WTC11 (cell line): ENCODE measurements at regions not wholly inside any gene's neighbourhood (a gene's known extent, or its start where the extent isn't known, plus 50 kb on each side); places are given as distances from the start of the nearest gene placed in this dataset.

Experiments used
- ATAC-seq: fragments of 200-7000 bp; cut with Tn5 transposase; 2 replicates; pipeline ENCODE4 v1.10.0; 2021; ENCODE audit warnings: mild to moderate bottlenecking, moderate library complexity
- CTCF ChIA-PET: fragments of 300-600 bp; sonication (Branson Sonifier 250); formaldehyde crosslinking; loops from one replicate; lab custom pipeline; 2021; ENCODE audit warnings: antibody characterized with exemption; lab: Charles Lee
- POLR2A ChIA-PET: fragments of 350-600 bp; sonication (Branson Sonifier 250); formaldehyde crosslinking; loops from one replicate; lab custom pipeline; 2021; ENCODE audit warnings: antibody characterized with exemption; lab: Charles Lee
- DNase-seq: peaks from one replicate; pipeline ENCODE4 v3.0.0; 2021; ENCODE audit warnings: low spot score
- H3K27ac Mint-ChIP-seq: 2 replicates; pipeline ENCODE4 v1.8.0; 2021; ENCODE audit warnings: mixed read lengths
- H3K27me3 Mint-ChIP-seq: 2 replicates; pipeline ENCODE4 v1.8.0; 2021; ENCODE audit warnings: low read depth, mild to moderate bottlenecking, moderate library complexity, mixed read lengths
- H3K36me3 Mint-ChIP-seq: 2 replicates; pipeline ENCODE4 v1.8.0; 2021; ENCODE audit warnings: mixed read lengths
- H3K4me1 Mint-ChIP-seq: 2 replicates; pipeline ENCODE4 v1.8.0; 2022; ENCODE audit warnings: mixed read lengths
- H3K4me3 Mint-ChIP-seq: 2 replicates; pipeline ENCODE4 v1.8.0; 2021; ENCODE audit warnings: mild to moderate bottlenecking, moderate library complexity, mixed read lengths
- H3K9me3 Mint-ChIP-seq: 2 replicates; pipeline ENCODE4 v1.8.0; 2021; ENCODE audit warnings: mixed read lengths
- ELF4 ChIP-seq: sonication (generic); formaldehyde crosslinking; IDR thresholded peaks from 2 replicates; pipeline ENCODE4 v1.8.1; 2022; ENCODE audit warnings: low read depth, mild to moderate bottlenecking, moderate library complexity, missing genetic modification reagents
- EMX1 ChIP-seq: fragments of 250-450 bp; sonication (Bioruptor Pico); IDR thresholded peaks from 2 replicates; pipeline ENCODE4 v1.8.0; 2021; ENCODE audit warnings: mild to moderate bottlenecking
- JUN ChIP-seq: sonication (generic); formaldehyde crosslinking; IDR thresholded peaks from 2 replicates; pipeline ENCODE4 v1.8.0; 2023; ENCODE audit warnings: mild to moderate bottlenecking, missing genetic modification reagents
- NR2C2 ChIP-seq: sonication (generic); formaldehyde crosslinking; IDR thresholded peaks from 2 replicates; pipeline ENCODE4 v1.8.0; 2022; ENCODE audit warnings: mild to moderate bottlenecking, missing genetic modification reagents
- SMAD3 ChIP-seq: sonication (generic); formaldehyde crosslinking; IDR thresholded peaks from 2 replicates; pipeline ENCODE4 v1.8.0; 2022; ENCODE audit warnings: missing genetic modification reagents, mild to moderate bottlenecking, borderline replicate concordance
- TEAD4 ChIP-seq: sonication (generic); formaldehyde crosslinking; IDR thresholded peaks from 2 replicates; pipeline ENCODE4 v1.8.0; 2022; ENCODE audit warnings: mild to moderate bottlenecking, missing genetic modification reagents
- TF ChIP-seq, protein P1 (sequence below): sonication (generic); formaldehyde crosslinking; IDR thresholded peaks from 2 replicates; pipeline ENCODE4 v1.8.0; 2023; ENCODE audit warnings: missing genetic modification reagents, mild to moderate bottlenecking, borderline replicate concordance
- TF ChIP-seq, protein P2 (sequence below): fragments of 200-600 bp; IDR thresholded peaks from 2 replicates; pipeline ENCODE4 v1.8.0; 2022; ENCODE audit warnings: antibody characterized with exemption
- TF ChIP-seq, protein P3 (sequence below): fragments of 250-450 bp; sonication (Bioruptor Pico); IDR thresholded peaks from 2 replicates; pipeline ENCODE4 v1.9.0; 2021; ENCODE audit warnings: moderate library complexity, mild to moderate bottlenecking, inconsistent platforms, borderline replicate concordance
- TF ChIP-seq, protein P4 (sequence below): sonication (generic); formaldehyde crosslinking; IDR thresholded peaks from 2 replicates; pipeline ENCODE4 v1.8.0; 2022; ENCODE audit warnings: mild to moderate bottlenecking, missing genetic modification reagents
- TF ChIP-seq, protein P5 (sequence below): fragments of 250-450 bp; sonication (Bioruptor Pico); IDR thresholded peaks from 2 replicates; pipeline ENCODE4 v1.9.0; 2021; ENCODE audit warnings: mild to moderate bottlenecking
- TF ChIP-seq, protein P6 (sequence below): sonication (generic); formaldehyde crosslinking; IDR thresholded peaks from 2 replicates; pipeline ENCODE4 v1.8.1; 2022; ENCODE audit warnings: low read depth, mild to moderate bottlenecking, moderate library complexity, missing genetic modification reagents, borderline replicate concordance
- TF ChIP-seq, protein P7 (sequence below): sonication (generic); formaldehyde crosslinking; IDR thresholded peaks from 2 replicates; pipeline ENCODE4 v1.8.0; 2023; ENCODE audit warnings: mild to moderate bottlenecking, missing genetic modification reagents

DNA sequence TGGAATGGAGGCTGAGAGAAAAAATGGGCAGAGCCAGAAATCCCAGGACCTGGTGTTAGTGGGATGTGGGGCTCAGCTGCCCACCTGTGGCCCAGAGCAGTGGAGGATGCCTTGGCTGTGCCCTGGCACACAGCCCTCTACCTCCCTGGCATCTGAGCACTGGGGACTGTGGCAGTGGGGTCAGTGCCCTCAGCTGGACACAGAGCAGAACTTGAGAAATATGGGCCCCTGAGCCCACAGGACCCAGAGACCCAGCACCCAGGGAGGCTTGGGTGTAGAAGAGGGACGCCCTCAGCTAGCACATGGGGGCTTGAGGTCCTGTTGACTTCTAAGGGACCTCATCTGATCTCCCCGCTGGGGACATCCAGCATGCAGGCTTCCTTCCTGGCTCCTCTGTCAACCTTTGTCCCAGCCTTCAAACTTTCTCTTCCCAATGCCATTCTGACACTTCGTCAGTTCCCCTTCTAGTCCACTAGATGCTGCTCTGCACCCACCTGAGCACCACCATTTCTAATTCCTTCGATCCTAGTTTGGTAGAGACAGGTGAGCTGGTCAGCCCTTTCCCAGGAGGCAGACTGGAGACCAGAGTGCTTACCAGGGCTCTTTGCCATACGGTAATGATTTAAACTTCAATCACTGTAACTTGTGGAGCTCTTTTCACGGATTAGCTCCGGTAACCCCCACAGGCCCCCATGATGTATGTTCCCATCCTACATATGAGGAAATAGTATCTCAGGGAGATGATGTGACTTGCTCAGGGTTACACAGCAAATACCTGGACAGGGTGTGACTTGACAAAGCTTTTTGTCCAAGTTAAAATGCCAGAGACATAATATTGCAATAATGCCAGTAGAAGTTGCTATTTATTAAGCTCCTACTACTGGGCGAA lies 143.7 kb downstream of the ASCL4 start:
- POLR2A ChIA-PET = no interaction called here
- CTCF ChIA-PET = interaction anchor here (0.5 to 2.0 kb wide), 38 partner anchors 10 to 623 kb away, joined by 3 to 14 read pairs (median 3); partner anchors contain the start of genes ASCL4 and WSCD2
- ATAC-seq = peak; percentile 98
- peaks cover 20% of the 10 kb centered on the region for H3K27me3 Mint-ChIP-seq
- no peaks in the 10 kb centered on the region for H3K9me3 Mint-ChIP-seq
- TF ChIP-seq, protein P1, sequence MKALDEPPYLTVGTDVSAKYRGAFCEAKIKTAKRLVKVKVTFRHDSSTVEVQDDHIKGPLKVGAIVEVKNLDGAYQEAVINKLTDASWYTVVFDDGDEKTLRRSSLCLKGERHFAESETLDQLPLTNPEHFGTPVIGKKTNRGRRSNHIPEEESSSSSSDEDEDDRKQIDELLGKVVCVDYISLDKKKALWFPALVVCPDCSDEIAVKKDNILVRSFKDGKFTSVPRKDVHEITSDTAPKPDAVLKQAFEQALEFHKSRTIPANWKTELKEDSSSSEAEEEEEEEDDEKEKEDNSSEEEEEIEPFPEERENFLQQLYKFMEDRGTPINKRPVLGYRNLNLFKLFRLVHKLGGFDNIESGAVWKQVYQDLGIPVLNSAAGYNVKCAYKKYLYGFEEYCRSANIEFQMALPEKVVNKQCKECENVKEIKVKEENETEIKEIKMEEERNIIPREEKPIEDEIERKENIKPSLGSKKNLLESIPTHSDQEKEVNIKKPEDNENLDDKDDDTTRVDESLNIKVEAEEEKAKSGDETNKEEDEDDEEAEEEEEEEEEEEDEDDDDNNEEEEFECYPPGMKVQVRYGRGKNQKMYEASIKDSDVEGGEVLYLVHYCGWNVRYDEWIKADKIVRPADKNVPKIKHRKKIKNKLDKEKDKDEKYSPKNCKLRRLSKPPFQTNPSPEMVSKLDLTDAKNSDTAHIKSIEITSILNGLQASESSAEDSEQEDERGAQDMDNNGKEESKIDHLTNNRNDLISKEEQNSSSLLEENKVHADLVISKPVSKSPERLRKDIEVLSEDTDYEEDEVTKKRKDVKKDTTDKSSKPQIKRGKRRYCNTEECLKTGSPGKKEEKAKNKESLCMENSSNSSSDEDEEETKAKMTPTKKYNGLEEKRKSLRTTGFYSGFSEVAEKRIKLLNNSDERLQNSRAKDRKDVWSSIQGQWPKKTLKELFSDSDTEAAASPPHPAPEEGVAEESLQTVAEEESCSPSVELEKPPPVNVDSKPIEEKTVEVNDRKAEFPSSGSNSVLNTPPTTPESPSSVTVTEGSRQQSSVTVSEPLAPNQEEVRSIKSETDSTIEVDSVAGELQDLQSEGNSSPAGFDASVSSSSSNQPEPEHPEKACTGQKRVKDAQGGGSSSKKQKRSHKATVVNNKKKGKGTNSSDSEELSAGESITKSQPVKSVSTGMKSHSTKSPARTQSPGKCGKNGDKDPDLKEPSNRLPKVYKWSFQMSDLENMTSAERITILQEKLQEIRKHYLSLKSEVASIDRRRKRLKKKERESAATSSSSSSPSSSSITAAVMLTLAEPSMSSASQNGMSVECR (CRISPR knock-in tag) = no peak
- TF ChIP-seq ELF4 (CRISPR knock-in tag) = no peak
- TF ChIP-seq, protein P2, sequence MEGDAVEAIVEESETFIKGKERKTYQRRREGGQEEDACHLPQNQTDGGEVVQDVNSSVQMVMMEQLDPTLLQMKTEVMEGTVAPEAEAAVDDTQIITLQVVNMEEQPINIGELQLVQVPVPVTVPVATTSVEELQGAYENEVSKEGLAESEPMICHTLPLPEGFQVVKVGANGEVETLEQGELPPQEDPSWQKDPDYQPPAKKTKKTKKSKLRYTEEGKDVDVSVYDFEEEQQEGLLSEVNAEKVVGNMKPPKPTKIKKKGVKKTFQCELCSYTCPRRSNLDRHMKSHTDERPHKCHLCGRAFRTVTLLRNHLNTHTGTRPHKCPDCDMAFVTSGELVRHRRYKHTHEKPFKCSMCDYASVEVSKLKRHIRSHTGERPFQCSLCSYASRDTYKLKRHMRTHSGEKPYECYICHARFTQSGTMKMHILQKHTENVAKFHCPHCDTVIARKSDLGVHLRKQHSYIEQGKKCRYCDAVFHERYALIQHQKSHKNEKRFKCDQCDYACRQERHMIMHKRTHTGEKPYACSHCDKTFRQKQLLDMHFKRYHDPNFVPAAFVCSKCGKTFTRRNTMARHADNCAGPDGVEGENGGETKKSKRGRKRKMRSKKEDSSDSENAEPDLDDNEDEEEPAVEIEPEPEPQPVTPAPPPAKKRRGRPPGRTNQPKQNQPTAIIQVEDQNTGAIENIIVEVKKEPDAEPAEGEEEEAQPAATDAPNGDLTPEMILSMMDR = peak; percentile 46; the same call in 1 of the 2 replicates
- TF ChIP-seq, protein P3, sequence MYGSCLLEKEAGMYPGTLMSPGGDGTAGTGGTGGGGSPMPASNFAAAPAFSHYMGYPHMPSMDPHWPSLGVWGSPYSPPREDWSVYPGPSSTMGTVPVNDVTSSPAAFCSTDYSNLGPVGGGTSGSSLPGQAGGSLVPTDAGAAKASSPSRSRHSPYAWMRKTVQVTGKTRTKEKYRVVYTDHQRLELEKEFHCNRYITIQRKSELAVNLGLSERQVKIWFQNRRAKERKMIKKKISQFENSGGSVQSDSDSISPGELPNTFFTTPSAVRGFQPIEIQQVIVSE (CRISPR knock-in tag) = no peak
- TF ChIP-seq, protein P4, sequence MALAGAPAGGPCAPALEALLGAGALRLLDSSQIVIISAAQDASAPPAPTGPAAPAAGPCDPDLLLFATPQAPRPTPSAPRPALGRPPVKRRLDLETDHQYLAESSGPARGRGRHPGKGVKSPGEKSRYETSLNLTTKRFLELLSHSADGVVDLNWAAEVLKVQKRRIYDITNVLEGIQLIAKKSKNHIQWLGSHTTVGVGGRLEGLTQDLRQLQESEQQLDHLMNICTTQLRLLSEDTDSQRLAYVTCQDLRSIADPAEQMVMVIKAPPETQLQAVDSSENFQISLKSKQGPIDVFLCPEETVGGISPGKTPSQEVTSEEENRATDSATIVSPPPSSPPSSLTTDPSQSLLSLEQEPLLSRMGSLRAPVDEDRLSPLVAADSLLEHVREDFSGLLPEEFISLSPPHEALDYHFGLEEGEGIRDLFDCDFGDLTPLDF = no peak
- TF ChIP-seq, protein P5, sequence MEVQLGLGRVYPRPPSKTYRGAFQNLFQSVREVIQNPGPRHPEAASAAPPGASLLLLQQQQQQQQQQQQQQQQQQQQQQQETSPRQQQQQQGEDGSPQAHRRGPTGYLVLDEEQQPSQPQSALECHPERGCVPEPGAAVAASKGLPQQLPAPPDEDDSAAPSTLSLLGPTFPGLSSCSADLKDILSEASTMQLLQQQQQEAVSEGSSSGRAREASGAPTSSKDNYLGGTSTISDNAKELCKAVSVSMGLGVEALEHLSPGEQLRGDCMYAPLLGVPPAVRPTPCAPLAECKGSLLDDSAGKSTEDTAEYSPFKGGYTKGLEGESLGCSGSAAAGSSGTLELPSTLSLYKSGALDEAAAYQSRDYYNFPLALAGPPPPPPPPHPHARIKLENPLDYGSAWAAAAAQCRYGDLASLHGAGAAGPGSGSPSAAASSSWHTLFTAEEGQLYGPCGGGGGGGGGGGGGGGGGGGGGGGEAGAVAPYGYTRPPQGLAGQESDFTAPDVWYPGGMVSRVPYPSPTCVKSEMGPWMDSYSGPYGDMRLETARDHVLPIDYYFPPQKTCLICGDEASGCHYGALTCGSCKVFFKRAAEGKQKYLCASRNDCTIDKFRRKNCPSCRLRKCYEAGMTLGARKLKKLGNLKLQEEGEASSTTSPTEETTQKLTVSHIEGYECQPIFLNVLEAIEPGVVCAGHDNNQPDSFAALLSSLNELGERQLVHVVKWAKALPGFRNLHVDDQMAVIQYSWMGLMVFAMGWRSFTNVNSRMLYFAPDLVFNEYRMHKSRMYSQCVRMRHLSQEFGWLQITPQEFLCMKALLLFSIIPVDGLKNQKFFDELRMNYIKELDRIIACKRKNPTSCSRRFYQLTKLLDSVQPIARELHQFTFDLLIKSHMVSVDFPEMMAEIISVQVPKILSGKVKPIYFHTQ (CRISPR knock-in tag) = no peak
- TF ChIP-seq, protein P6, sequence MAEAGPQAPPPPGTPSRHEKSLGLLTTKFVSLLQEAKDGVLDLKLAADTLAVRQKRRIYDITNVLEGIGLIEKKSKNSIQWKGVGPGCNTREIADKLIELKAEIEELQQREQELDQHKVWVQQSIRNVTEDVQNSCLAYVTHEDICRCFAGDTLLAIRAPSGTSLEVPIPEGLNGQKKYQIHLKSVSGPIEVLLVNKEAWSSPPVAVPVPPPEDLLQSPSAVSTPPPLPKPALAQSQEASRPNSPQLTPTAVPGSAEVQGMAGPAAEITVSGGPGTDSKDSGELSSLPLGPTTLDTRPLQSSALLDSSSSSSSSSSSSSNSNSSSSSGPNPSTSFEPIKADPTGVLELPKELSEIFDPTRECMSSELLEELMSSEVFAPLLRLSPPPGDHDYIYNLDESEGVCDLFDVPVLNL = no peak
- TF ChIP-seq, all 79 proteins: peak for 1
- H3K27ac Mint-ChIP-seq = no peak overlapping the region
- H3K36me3 Mint-ChIP-seq = no peaks in the 10 kb centered on the region
- DNase-seq = peak; percentile 50
- H3K4me3 Mint-ChIP-seq = no peak overlapping the region
- no peaks in the 10 kb centered on the region for H3K4me1 Mint-ChIP-seq

DNA sequence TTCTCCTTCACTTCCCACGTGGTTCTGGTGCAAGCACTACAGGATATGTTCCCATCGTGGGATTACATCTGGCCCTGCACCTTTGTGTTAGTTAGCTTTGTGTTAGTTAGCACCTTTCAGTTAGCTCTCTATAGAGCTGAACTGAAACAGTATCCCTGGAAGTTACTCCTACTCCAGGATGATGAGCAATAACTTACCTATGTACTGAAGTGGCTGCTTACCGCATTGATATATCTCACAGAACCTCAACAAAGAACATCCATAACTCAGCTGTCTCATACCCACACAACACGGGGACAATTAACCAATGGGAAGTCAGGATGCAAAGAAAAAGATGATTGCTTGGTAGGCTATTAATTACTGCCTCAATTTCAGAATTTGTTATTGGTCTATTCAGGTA lies 146.6 kb downstream of the ASCL4 start:
- no peaks in the 10 kb centered on the region for H3K36me3 Mint-ChIP-seq
- DNase-seq (no peak), ATAC-seq (no peak)
- no peaks in the 10 kb centered on the region for H3K9me3 Mint-ChIP-seq
- CTCF ChIA-PET = interaction anchor here (1.3 kb wide), 2 partner anchors 8 to 72 kb away, joined by 4 to 9 read pairs; no protein-coding TSS in a partner anchor
- no peak overlapping the region for H3K4me3 Mint-ChIP-seq
- POLR2A ChIA-PET = interaction anchor here (0.6 kb wide), 1 partner anchor 278 kb away, joined by 4 read pairs; no protein-coding TSS in a partner anchor
- peaks cover 16% of the 10 kb centered on the region for H3K27me3 Mint-ChIP-seq
- H3K4me1 Mint-ChIP-seq = no peaks in the 10 kb centered on the region
- H3K27ac Mint-ChIP-seq = no peak overlapping the region
- no peak for TF ChIP-seq TEAD4 (CRISPR knock-in tag)
- no peak for TF ChIP-seq SMAD3 (CRISPR knock-in tag)
- TF ChIP-seq NR2C2 (CRISPR knock-in tag) = no peak
- TF ChIP-seq, protein P7, sequence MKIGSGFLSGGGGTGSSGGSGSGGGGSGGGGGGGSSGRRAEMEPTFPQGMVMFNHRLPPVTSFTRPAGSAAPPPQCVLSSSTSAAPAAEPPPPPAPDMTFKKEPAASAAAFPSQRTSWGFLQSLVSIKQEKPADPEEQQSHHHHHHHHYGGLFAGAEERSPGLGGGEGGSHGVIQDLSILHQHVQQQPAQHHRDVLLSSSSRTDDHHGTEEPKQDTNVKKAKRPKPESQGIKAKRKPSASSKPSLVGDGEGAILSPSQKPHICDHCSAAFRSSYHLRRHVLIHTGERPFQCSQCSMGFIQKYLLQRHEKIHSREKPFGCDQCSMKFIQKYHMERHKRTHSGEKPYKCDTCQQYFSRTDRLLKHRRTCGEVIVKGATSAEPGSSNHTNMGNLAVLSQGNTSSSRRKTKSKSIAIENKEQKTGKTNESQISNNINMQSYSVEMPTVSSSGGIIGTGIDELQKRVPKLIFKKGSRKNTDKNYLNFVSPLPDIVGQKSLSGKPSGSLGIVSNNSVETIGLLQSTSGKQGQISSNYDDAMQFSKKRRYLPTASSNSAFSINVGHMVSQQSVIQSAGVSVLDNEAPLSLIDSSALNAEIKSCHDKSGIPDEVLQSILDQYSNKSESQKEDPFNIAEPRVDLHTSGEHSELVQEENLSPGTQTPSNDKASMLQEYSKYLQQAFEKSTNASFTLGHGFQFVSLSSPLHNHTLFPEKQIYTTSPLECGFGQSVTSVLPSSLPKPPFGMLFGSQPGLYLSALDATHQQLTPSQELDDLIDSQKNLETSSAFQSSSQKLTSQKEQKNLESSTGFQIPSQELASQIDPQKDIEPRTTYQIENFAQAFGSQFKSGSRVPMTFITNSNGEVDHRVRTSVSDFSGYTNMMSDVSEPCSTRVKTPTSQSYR = no peak
- TF ChIP-seq, protein P5 (CRISPR knock-in tag) = no peak
- TF ChIP-seq JUN (CRISPR knock-in tag) = no peak
- TF ChIP-seq EMX1 (CRISPR knock-in tag) = no peak
